ENCODE measurements at regions not wholly inside any gene's neighbourhood (a gene's known extent, or its start where the extent isn't known, plus 50 kb on each side); places are given as distances from the start of the nearest gene placed in this dataset.

- DNase-seq (ENCODE audit: low spot score): no peak
Measured at GRCh38 chr16:89043636-89044417, 49.8 kb upstream of the ACSF3 start.

All from HT-29 (cell line).